H1 (cell line): ENCODE measurements at regions not wholly inside any gene's neighbourhood (a gene's known extent, or its start where the extent isn't known, plus 50 kb on each side); places are given as distances from the start of the nearest gene placed in this dataset.

Experiments
- CTCF ChIA-PET: fragments of 300-600 bp; sonication (Branson Sonifier 250); formaldehyde crosslinking; loops from one replicate; lab custom pipeline; 2021; ENCODE audit not compliant: partially characterized antibody; lab: Charles Lee
- POLR2A ChIA-PET: fragments of 300-600 bp; sonication (Branson Sonifier 250); formaldehyde crosslinking; loops from one replicate; lab custom pipeline; 2021; ENCODE audit warnings: inconsistent platforms; ENCODE audit not compliant: partially characterized antibody; lab: Charles Lee
- DNase-seq, 2 experiments: peaks; one replicate each; pipeline versions ENCODE4 v3.0.0 to v3.0.0-alpha.2; 2010 to 2022; ENCODE audit warnings: low spot score in 2 of 2, low read depth in 1 of 2, mixed read lengths in 1 of 2
- FAIRE-seq: peaks from 2 replicates; lab custom pipeline; 2011; peaks lifted over from hg19 to GRCh38; lab: Jason Lieb, UNC
- H2AFZ ChIP-seq: 2 replicates; pipeline ENCODE4 v1.8.1; 2012; ENCODE audit warnings: low read length, inconsistent platforms
- H2AK5ac ChIP-seq: 2 replicates; pipeline ENCODE4 v1.6.1; 2013; ENCODE audit warnings: low read depth, low read length
- H2BK120ac ChIP-seq: replicated peaks from 2 replicates; pipeline ENCODE3; 2013; ENCODE audit warnings: low read depth, low read length, inconsistent platforms
- H2BK12ac ChIP-seq: 2 replicates; pipeline ENCODE4 v1.6.1; 2013; ENCODE audit warnings: low read depth, low read length
- H2BK15ac ChIP-seq: 2 replicates; pipeline ENCODE4 v1.6.1; 2013; ENCODE audit warnings: low read length
- H2BK20ac ChIP-seq: 2 replicates; pipeline ENCODE4 v1.6.1; 2013; ENCODE audit warnings: low read length
- H2BK5ac ChIP-seq: 2 replicates; pipeline ENCODE4 v1.6.1; 2013; ENCODE audit warnings: low read depth, low read length
- H3K14ac ChIP-seq: 2 replicates; pipeline ENCODE4 v1.6.1; 2013; ENCODE audit warnings: inconsistent platforms; ENCODE audit not compliant: insufficient read length
- H3K18ac ChIP-seq: 2 replicates; pipeline ENCODE4 v1.6.1; 2013; ENCODE audit warnings: low read length; ENCODE audit errors: extremely low read depth
- H3K23ac ChIP-seq: 2 replicates; pipeline ENCODE4 v1.6.1; 2013; ENCODE audit warnings: inconsistent platforms; ENCODE audit not compliant: insufficient read length
- H3K23me2 ChIP-seq: 2 replicates; pipeline ENCODE4 v1.6.1; 2013; ENCODE audit warnings: low read depth, low read length
- H3K27ac ChIP-seq: 2 replicates; pipeline ENCODE4 v1.6.1; 2011; ENCODE audit warnings: low read depth, low read length, inconsistent platforms
- H3K27me3 ChIP-seq, 4 experiments: replicated peaks in 1 of 4; 1 replicate in 1 of 4; 2 replicates in 3 of 4; pipeline versions ENCODE4 v1.6.1 to v1.8.1; 2011 to 2013; ENCODE audit warnings: low read length in 3 of 4, mild to moderate bottlenecking in 3 of 4, inconsistent platforms in 2 of 4, mixed read lengths in 2 of 4, moderate library complexity in 1 of 4; ENCODE audit not compliant: control insufficient read depth in 3 of 4, insufficient read depth in 3 of 4; ENCODE audit errors: extremely low read depth in 1 of 4
- H3K36me3 ChIP-seq, 4 experiments: 2 replicates each; pipeline versions ENCODE4 v1.6.1 to v1.8.1; 2011 to 2013; ENCODE audit warnings: mild to moderate bottlenecking in 4 of 4, low read length in 3 of 4, moderate library complexity in 2 of 4, control low read depth in 1 of 4, inconsistent platforms in 1 of 4; ENCODE audit not compliant: insufficient read depth in 4 of 4, control insufficient read depth in 2 of 4
- H3K4ac ChIP-seq: replicated peaks from 2 replicates; pipeline ENCODE3; 2013; ENCODE audit warnings: low read length, low read depth, mixed read lengths, inconsistent platforms; ENCODE audit not compliant: insufficient read length
- H3K4me1 ChIP-seq, 4 experiments: replicated peaks in 1 of 4; 1 replicate in 1 of 4; 2 replicates in 3 of 4; pipeline versions ENCODE4 v1.6.1 to v1.8.1; 2011 to 2013; ENCODE audit warnings: low read length in 3 of 4, inconsistent platforms in 2 of 4, mixed read lengths in 1 of 4; ENCODE audit not compliant: insufficient read depth in 4 of 4, control insufficient read depth in 3 of 4
- H3K4me2 ChIP-seq, 2 experiments: 2 replicates each; pipeline versions ENCODE4 v1.6.1 to v1.8.1; 2011 to 2013; ENCODE audit warnings: low read depth in 2 of 2, low read length in 2 of 2, control low read depth in 1 of 2, inconsistent platforms in 1 of 2, mild to moderate bottlenecking in 1 of 2; ENCODE audit not compliant: insufficient read depth in 1 of 2
- H3K4me3 ChIP-seq, 4 experiments: fragments of 200-600, 300-600 bp in 1 of 4; sonication (generic), shearing (Covaris generic), sonication (Bioruptor Twin) in 1 of 4; 2 replicates each; pipeline versions ENCODE4 v1.5.1 to v1.8.1; 2011 to 2016; ENCODE audit warnings: low read length in 4 of 4, low read depth in 3 of 4, control low read depth in 2 of 4, inconsistent platforms in 2 of 4, mild to moderate bottlenecking in 2 of 4, mixed read lengths in 1 of 4, moderate library complexity in 1 of 4; ENCODE audit not compliant: insufficient read depth in 2 of 4; ENCODE audit errors: extremely low read depth in 1 of 4
- H3K56ac ChIP-seq: replicated peaks from 2 replicates; pipeline ENCODE3; 2013; ENCODE audit warnings: low read depth, mild to moderate bottlenecking, mixed read lengths, low read length, inconsistent platforms; ENCODE audit not compliant: insufficient read length
- H3K79me1 ChIP-seq: 2 replicates; pipeline ENCODE4 v1.6.1; 2013; ENCODE audit warnings: low read depth, low read length, control low read depth
- H3K79me2 ChIP-seq, 2 experiments: 2 replicates each; pipeline versions ENCODE4 v1.6.1 to v1.8.1; 2012 to 2013; ENCODE audit warnings: low read length in 2 of 2, mild to moderate bottlenecking in 2 of 2, inconsistent platforms in 1 of 2; ENCODE audit not compliant: insufficient read depth in 2 of 2, control insufficient read depth in 1 of 2
- H3K9ac ChIP-seq, 4 experiments: replicated peaks in 1 of 4; 1 replicate in 1 of 4; 2 replicates in 3 of 4; pipeline versions ENCODE4 v1.6.1 to v1.8.1; 2011 to 2013; ENCODE audit warnings: low read depth in 3 of 4, low read length in 3 of 4, control low read depth in 2 of 4, mild to moderate bottlenecking in 2 of 4, moderate library complexity in 2 of 4, inconsistent platforms in 1 of 4; ENCODE audit errors: extremely low read depth in 1 of 4
- H3K9me3 ChIP-seq, 2 experiments: 2 replicates each; pipeline versions ENCODE4 v1.6.1 to v1.8.1; 2012 to 2013; ENCODE audit warnings: mild to moderate bottlenecking in 2 of 2, moderate library complexity in 2 of 2, control low read depth in 1 of 2, inconsistent platforms in 1 of 2, low read depth in 1 of 2, low read length in 1 of 2, mixed read lengths in 1 of 2; ENCODE audit not compliant: insufficient read depth in 2 of 2
- H4K20me1 ChIP-seq, 2 experiments: replicated peaks in 1 of 2; 2 replicates each; pipeline versions ENCODE3 to v1.8.1; 2011 to 2013; ENCODE audit warnings: inconsistent platforms in 2 of 2, low read length in 2 of 2, mild to moderate bottlenecking in 1 of 2; ENCODE audit not compliant: insufficient read depth in 2 of 2, control insufficient read depth in 1 of 2
- H4K5ac ChIP-seq: 2 replicates; pipeline ENCODE4 v1.6.1; 2013; ENCODE audit warnings: low read length, low read depth, mixed read lengths, inconsistent platforms; ENCODE audit not compliant: insufficient read length
- H4K8ac ChIP-seq: 2 replicates; pipeline ENCODE4 v1.8.0; 2013; ENCODE audit warnings: mild to moderate bottlenecking, moderate library complexity, low read length, inconsistent platforms; ENCODE audit not compliant: insufficient read depth; ENCODE audit errors: extremely low read depth
- H4K91ac ChIP-seq: replicated peaks from 2 replicates; pipeline ENCODE3; 2013; ENCODE audit warnings: low read length, mixed read lengths, inconsistent platforms; ENCODE audit not compliant: insufficient read length
- ASH2L ChIP-seq: fragments of 200-600, 300-600 bp; sonication (generic); IDR thresholded peaks from one replicate; pipeline ENCODE4 v1.7.1; 2017; ENCODE audit warnings: low read length
- HDAC2 ChIP-seq, 2 experiments: fragments of 300-600 bp in 1 of 2; sonication (generic) in 1 of 2; IDR thresholded peaks; 2 replicates each; pipeline ENCODE4 v1.6.1; 2011 to 2012; ENCODE audit warnings: low read depth in 2 of 2, low read length in 2 of 2, mild to moderate bottlenecking in 2 of 2, moderate library complexity in 2 of 2, borderline replicate concordance in 1 of 2, inconsistent platforms in 1 of 2
- TF ChIP-seq, protein P1 (sequence below), 3 experiments: IDR thresholded peaks; 1 replicate in 2 of 3; 2 replicates in 1 of 3; pipeline versions ENCODE4 v1.5.1 to v1.6.1; 2011; ENCODE audit warnings: low read length in 3 of 3, mild to moderate bottlenecking in 3 of 3, inconsistent platforms in 2 of 3, low read depth in 1 of 3, moderate library complexity in 1 of 3; ENCODE audit not compliant: insufficient read depth in 1 of 3; ENCODE audit errors: control extremely low read depth in 1 of 3
- TF ChIP-seq, protein P2 (sequence below): IDR thresholded peaks from 2 replicates; pipeline ENCODE4 v1.6.1; 2011; ENCODE audit warnings: low read depth, mild to moderate bottlenecking, low read length; ENCODE audit not compliant: insufficient read depth

DNA sequence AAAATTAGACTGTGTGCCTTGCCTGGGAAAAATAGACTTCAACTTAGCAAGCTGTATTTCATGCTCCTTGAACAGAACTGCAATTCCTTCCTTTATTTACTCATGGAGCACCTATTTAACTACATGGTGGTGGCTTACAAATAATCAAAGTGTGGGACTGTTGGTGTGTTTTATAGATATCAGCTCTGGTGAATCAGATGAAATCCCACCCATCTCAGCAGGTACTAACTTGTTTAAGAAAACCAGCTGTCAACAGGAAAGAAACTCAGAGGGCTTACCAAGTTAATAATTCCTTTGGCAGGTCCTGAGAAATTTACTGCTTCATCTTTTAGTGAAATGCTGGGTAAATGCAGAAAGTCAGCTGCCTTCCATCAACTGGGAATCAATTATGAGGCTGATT lies 830.6 kb downstream of the SLC4A3 start:
- CTCF ChIA-PET = no interaction called here
- no peak for FAIRE-seq
- POLR2A ChIA-PET = no interaction called here

More for the DNA sequence above, 830.6 kb downstream of the SLC4A3 start:
- no peak overlapping the region for H4K5ac ChIP-seq
- no peaks in the 10 kb centered on the region; the same call in 1 of the 2 replicates for H3K23me2 ChIP-seq
- no peak overlapping the region for H2BK20ac ChIP-seq
- no peak overlapping the region for H3K9ac ChIP-seq
- H3K18ac ChIP-seq = no peak overlapping the region
- H2BK15ac ChIP-seq = no peak overlapping the region
- H4K20me1 ChIP-seq = no peaks in the 10 kb centered on the region
- no peaks in the 10 kb centered on the region for H3K9me3 ChIP-seq
- DNase-seq = no peak
- no peak overlapping the region for H2BK120ac ChIP-seq
- H2AFZ ChIP-seq = peak overlapping the region; percentile 8; the same call in 1 of the 2 replicates
- no peak overlapping the region for H3K4me2 ChIP-seq
- no peaks in the 10 kb centered on the region for H3K36me3 ChIP-seq
- no peak overlapping the region for H2AK5ac ChIP-seq
- H3K79me1 ChIP-seq = no peaks in the 10 kb centered on the region
- H3K27ac ChIP-seq = no peak overlapping the region
- H2BK5ac ChIP-seq = no peak overlapping the region
- no peak overlapping the region for H4K8ac ChIP-seq
- no peak for TF ChIP-seq ASH2L
- no peak for TF ChIP-seq HDAC2 (IDR thresholded peaks at IDR 0.05; ENCODE audit: borderline replicate concordance in 1 of 2, low read depth in 2 of 2, low read length in 2 of 2)
- TF ChIP-seq, protein P1, sequence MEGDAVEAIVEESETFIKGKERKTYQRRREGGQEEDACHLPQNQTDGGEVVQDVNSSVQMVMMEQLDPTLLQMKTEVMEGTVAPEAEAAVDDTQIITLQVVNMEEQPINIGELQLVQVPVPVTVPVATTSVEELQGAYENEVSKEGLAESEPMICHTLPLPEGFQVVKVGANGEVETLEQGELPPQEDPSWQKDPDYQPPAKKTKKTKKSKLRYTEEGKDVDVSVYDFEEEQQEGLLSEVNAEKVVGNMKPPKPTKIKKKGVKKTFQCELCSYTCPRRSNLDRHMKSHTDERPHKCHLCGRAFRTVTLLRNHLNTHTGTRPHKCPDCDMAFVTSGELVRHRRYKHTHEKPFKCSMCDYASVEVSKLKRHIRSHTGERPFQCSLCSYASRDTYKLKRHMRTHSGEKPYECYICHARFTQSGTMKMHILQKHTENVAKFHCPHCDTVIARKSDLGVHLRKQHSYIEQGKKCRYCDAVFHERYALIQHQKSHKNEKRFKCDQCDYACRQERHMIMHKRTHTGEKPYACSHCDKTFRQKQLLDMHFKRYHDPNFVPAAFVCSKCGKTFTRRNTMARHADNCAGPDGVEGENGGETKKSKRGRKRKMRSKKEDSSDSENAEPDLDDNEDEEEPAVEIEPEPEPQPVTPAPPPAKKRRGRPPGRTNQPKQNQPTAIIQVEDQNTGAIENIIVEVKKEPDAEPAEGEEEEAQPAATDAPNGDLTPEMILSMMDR (IDR thresholded peaks at IDR 0.05; ENCODE audit: control extremely low read depth in 1 of 3, insufficient read depth in 1 of 3, low read depth in 1 of 3, low read length in 3 of 3) = no peak
- TF ChIP-seq, protein P2, sequence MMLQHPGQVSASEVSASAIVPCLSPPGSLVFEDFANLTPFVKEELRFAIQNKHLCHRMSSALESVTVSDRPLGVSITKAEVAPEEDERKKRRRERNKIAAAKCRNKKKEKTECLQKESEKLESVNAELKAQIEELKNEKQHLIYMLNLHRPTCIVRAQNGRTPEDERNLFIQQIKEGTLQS = no peak
- H3K4ac ChIP-seq = no peak overlapping the region
- H4K91ac ChIP-seq = no peak overlapping the region
- no peak overlapping the region for H2BK12ac ChIP-seq
- no peak overlapping the region for H3K14ac ChIP-seq
- H3K27me3 ChIP-seq = no peaks in the 10 kb centered on the region
- H3K4me1 ChIP-seq = no peaks in the 10 kb centered on the region
- H3K56ac ChIP-seq = no peak overlapping the region
- no peak overlapping the region for H3K4me3 ChIP-seq
- H3K79me2 ChIP-seq = no peaks in the 10 kb centered on the region
- no peak overlapping the region for H3K23ac ChIP-seq
